Neuronal stem cell (in vitro differentiated cells): ENCODE measurements at regions not wholly inside any gene's neighbourhood (a gene's known extent, or its start where the extent isn't known, plus 50 kb on each side); places are given as distances from the start of the nearest gene placed in this dataset.

Source experiments
- DNase-seq: peaks from one replicate; pipeline ENCODE4 v3.0.0-alpha.2; 2013; ENCODE audit warnings: low spot score
- H2AFZ ChIP-seq: one replicate; pipeline ENCODE4 v1.6.1; 2013; ENCODE audit warnings: mild to moderate bottlenecking, low read length, inconsistent platforms
- H2AK5ac ChIP-seq: 2 replicates; pipeline ENCODE4 v1.6.1; 2013; ENCODE audit warnings: low read depth, mild to moderate bottlenecking, inconsistent platforms, low read length, moderate library complexity, mixed read lengths
- H2BK120ac ChIP-seq: 2 replicates; pipeline ENCODE4 v1.6.1; 2013; ENCODE audit warnings: low read depth, mild to moderate bottlenecking, inconsistent platforms, low read length, moderate library complexity, mixed read lengths
- H2BK12ac ChIP-seq: one replicate; pipeline ENCODE4 v1.6.1; 2013; ENCODE audit warnings: low read length, inconsistent platforms
- H2BK15ac ChIP-seq: 2 replicates; pipeline ENCODE4 v1.6.1; 2013; ENCODE audit warnings: mild to moderate bottlenecking, low read length, inconsistent platforms, mixed read lengths
- H2BK5ac ChIP-seq: one replicate; pipeline ENCODE4 v1.6.1; 2013; ENCODE audit warnings: inconsistent platforms, mild to moderate bottlenecking, low read length, moderate library complexity
- H3K14ac ChIP-seq: one replicate; pipeline ENCODE4 v1.6.1; 2013; ENCODE audit warnings: low read length, inconsistent platforms
- H3K18ac ChIP-seq: 2 replicates; pipeline ENCODE4 v1.6.1; 2013; ENCODE audit warnings: low read length, inconsistent platforms
- H3K23ac ChIP-seq: 2 replicates; pipeline ENCODE4 v1.6.1; 2013; ENCODE audit warnings: low read depth, mild to moderate bottlenecking, mixed read lengths, low read length, inconsistent platforms; ENCODE audit not compliant: poor library complexity
- H3K27ac ChIP-seq: replicated peaks from 3 replicates; pipeline ENCODE4 v1.5.1; 2013; ENCODE audit warnings: low read length, inconsistent platforms
- H3K27me3 ChIP-seq, 3 experiments: 2 replicates each; pipeline ENCODE4 v1.6.1; 2013; ENCODE audit warnings: low read length in 3 of 3, mild to moderate bottlenecking in 2 of 3, inconsistent platforms in 1 of 3, low read depth in 1 of 3, mixed read lengths in 1 of 3, moderate library complexity in 1 of 3; ENCODE audit not compliant: control insufficient read depth in 3 of 3, insufficient read depth in 3 of 3
- H3K36me3 ChIP-seq, 2 donors: replicated peaks in 1 of 2; 2 replicates each; pipeline ENCODE4 v1.6.1; 2013; ENCODE audit warnings: low read length in 2 of 2; ENCODE audit not compliant: control insufficient read depth in 2 of 2, insufficient read depth in 2 of 2
- H3K4ac ChIP-seq: 2 replicates; pipeline ENCODE4 v1.6.1; 2013; ENCODE audit warnings: inconsistent platforms, mild to moderate bottlenecking, low read length, moderate library complexity
- H3K4me1 ChIP-seq, 2 donors: 1 replicate in 1 of 2; 2 replicates in 1 of 2; pipeline ENCODE4 v1.6.1; 2013; ENCODE audit warnings: low read length in 2 of 2, low read depth in 1 of 2; ENCODE audit not compliant: control insufficient read depth in 2 of 2, insufficient read depth in 1 of 2
- H3K4me2 ChIP-seq: one replicate; pipeline ENCODE4 v1.6.1; 2013; ENCODE audit warnings: mild to moderate bottlenecking, low read length, inconsistent platforms; ENCODE audit not compliant: insufficient read depth, poor library complexity, severe bottlenecking
- H3K4me3 ChIP-seq, 2 donors: 2 replicates each; pipeline ENCODE4 v1.5.1; 2013; ENCODE audit warnings: low read length in 2 of 2, mild to moderate bottlenecking in 2 of 2, inconsistent platforms in 1 of 2, moderate library complexity in 1 of 2
- H3K79me1 ChIP-seq: one replicate; pipeline ENCODE4 v1.6.1; 2013; ENCODE audit warnings: low read depth, mild to moderate bottlenecking, inconsistent platforms, low read length, moderate library complexity
- H3K9ac ChIP-seq: one replicate; pipeline ENCODE4 v1.6.1; 2013; ENCODE audit warnings: mild to moderate bottlenecking, low read depth, low read length, inconsistent platforms; ENCODE audit not compliant: poor library complexity
- H3K9me3 ChIP-seq, 2 donors: replicated peaks in 1 of 2; 2 replicates each; pipeline versions ENCODE3 to v1.6.1; 2013; ENCODE audit warnings: low read length in 2 of 2, mild to moderate bottlenecking in 2 of 2, inconsistent platforms in 1 of 2, low read depth in 1 of 2, mixed read lengths in 1 of 2, moderate library complexity in 1 of 2; ENCODE audit not compliant: control insufficient read depth in 2 of 2, insufficient read depth in 1 of 2
- H4K8ac ChIP-seq: one replicate; pipeline ENCODE4 v1.6.1; 2013; ENCODE audit warnings: low read depth, mild to moderate bottlenecking, inconsistent platforms, low read length, moderate library complexity
- H4K91ac ChIP-seq: one replicate; pipeline ENCODE4 v1.6.1; 2013; ENCODE audit warnings: low read length, low read depth, mild to moderate bottlenecking, inconsistent platforms; ENCODE audit not compliant: poor library complexity
- WGBS, 2 donors: extraction: QIAGEN DNeasy Blood & Tissue Kit; methylation state at CpG; one replicate each; pipeline ENCODE4 v1.1.7; 2013; ENCODE audit warnings: missing lambda C conversion rate in 2 of 2, mixed read lengths in 1 of 2; ENCODE audit not compliant: insufficient read length in 2 of 2, insufficient replicate concordance in 1 of 2; ENCODE audit errors: extremely low coverage in 2 of 2; 5-methylcytosine and 5-hydroxymethylcytosine counted together

- no peak overlapping the region for H3K4ac ChIP-seq
- peak overlapping the region; percentile 26 for H2BK15ac ChIP-seq
- no peak overlapping the region for H2AFZ ChIP-seq
- H3K4me3 ChIP-seq = no peak overlapping the region
- H2BK12ac ChIP-seq = peak overlapping the region; percentile 58
- no peak overlapping the region for H4K91ac ChIP-seq
- H3K27me3 ChIP-seq = no peaks in the 10 kb centered on the region
- peak overlapping the region; percentile 87 for H2AK5ac ChIP-seq
- H3K9me3 ChIP-seq = peaks cover 0 to 2% of the 10 kb centered on the region in 2 donors
- H3K4me1 ChIP-seq = peaks cover 4 to 10% of the 10 kb centered on the region in 2 donors
- no peak overlapping the region for H4K8ac ChIP-seq
- WGBS, 2 donors = no CpG with 5 or more reads among the region's 7 CpGs
- no peak overlapping the region for H2BK120ac ChIP-seq
- no peak overlapping the region for H3K4me2 ChIP-seq
- no peak overlapping the region for H3K9ac ChIP-seq
- H3K18ac ChIP-seq = peak overlapping the region; percentile 83
- H3K23ac ChIP-seq = no peak overlapping the region
- H3K36me3 ChIP-seq = no peaks in the 10 kb centered on the region
- no peak overlapping the region for H3K27ac ChIP-seq
- no peak for DNase-seq
- no peaks in the 10 kb centered on the region for H3K79me1 ChIP-seq
- peak overlapping the region; percentile 40 for H3K14ac ChIP-seq
- H2BK5ac ChIP-seq = peak overlapping the region; percentile 47
These were observed 176.5 kb upstream of the COPS8 start for GRCh38 chr2:236909193-236909504.

GRCh38 chr2:236909802-236910201 lies 175.9 kb upstream of the COPS8 start:
- H3K14ac ChIP-seq = no peak overlapping the region
- no peak overlapping the region for H3K4ac ChIP-seq
- H2AK5ac ChIP-seq = peak overlapping the region; percentile 20
- H3K18ac ChIP-seq = peak overlapping the region; percentile 87
- no peak overlapping the region for H4K91ac ChIP-seq
- no peak overlapping the region for H2AFZ ChIP-seq
- H3K9me3 ChIP-seq = peaks cover 0 to 2% of the 10 kb centered on the region in 2 donors
- H3K4me3 ChIP-seq = peak overlapping the region in 1 of 2 donors; percentile 47
- H3K27me3 ChIP-seq = no peaks in the 10 kb centered on the region
- H3K23ac ChIP-seq = peak overlapping the region; percentile 78
- H3K27ac ChIP-seq = no peak overlapping the region
- H3K9ac ChIP-seq = no peak overlapping the region
- H2BK15ac ChIP-seq = peak overlapping the region; percentile 26
- H2BK5ac ChIP-seq = peak overlapping the region; percentile 47
- no peak overlapping the region for H2BK120ac ChIP-seq
- H3K4me2 ChIP-seq = no peak overlapping the region
- no peak for DNase-seq
- WGBS, 2 donors = no CpG with 5 or more reads among the region's 7 CpGs
- no peaks in the 10 kb centered on the region for H3K36me3 ChIP-seq
- H3K79me1 ChIP-seq = no peaks in the 10 kb centered on the region
- peaks cover 2 to 15% of the 10 kb centered on the region in 2 donors for H3K4me1 ChIP-seq
- peak overlapping the region; percentile 100 for H4K8ac ChIP-seq
- peak overlapping the region; percentile 63 for H2BK12ac ChIP-seq

GRCh38 chr2:236910781-236911495 lies 174.8 kb upstream of the COPS8 start:
- Histone ChIP-seq H3K27me3 (no peaks in the 10 kb centered on the region), H2BK120ac (no peak overlapping the region), H2BK12ac (no peak overlapping the region), H2AK5ac (no peak overlapping the region), H3K9me3 (peaks cover 0 to 2% of the 10 kb centered on the region in 2 donors), H4K8ac (no peak overlapping the region), H3K27ac (no peak overlapping the region), H3K14ac (no peak overlapping the region), H3K23ac (no peak overlapping the region), H2AFZ (no peak overlapping the region), H3K4ac (no peak overlapping the region), H3K4me1 (peaks cover 2 to 26% of the 10 kb centered on the region in 2 donors), H3K18ac (no peak overlapping the region), H3K4me3 (no peak overlapping the region), H2BK5ac (no peak overlapping the region), H3K9ac (no peak overlapping the region), H2BK15ac (no peak overlapping the region), H4K91ac (no peak overlapping the region), H3K79me1 (no peaks in the 10 kb centered on the region), H3K4me2 (no peak overlapping the region), H3K36me3 (no peaks in the 10 kb centered on the region)
- no peak for DNase-seq
- WGBS, 2 donors = no CpG with 5 or more reads among the region's 14 CpGs

GRCh38 chr2:236912326-236913120 lies 173.2 kb upstream of the COPS8 start:
- Histone ChIP-seq H3K23ac (no peak overlapping the region), H2AFZ (no peak overlapping the region), H4K91ac (no peak overlapping the region), H3K18ac (peak overlapping the region; percentile 54), H3K4ac (no peak overlapping the region), H3K9me3 (peaks cover 0 to 2% of the 10 kb centered on the region in 2 donors), H2BK12ac (no peak overlapping the region), H3K36me3 (no peaks in the 10 kb centered on the region), H3K9ac (no peak overlapping the region), H3K4me2 (no peak overlapping the region), H2BK15ac (peak overlapping the region; percentile 34), H4K8ac (no peak overlapping the region), H3K27me3 (no peaks in the 10 kb centered on the region), H3K14ac (no peak overlapping the region), H3K4me3 (no peak overlapping the region), H2AK5ac (no peak overlapping the region), H3K27ac (no peak overlapping the region), H2BK120ac (no peak overlapping the region), H3K4me1 (peaks cover 5 to 34% of the 10 kb centered on the region in 2 donors), H2BK5ac (no peak overlapping the region), H3K79me1 (no peaks in the 10 kb centered on the region)
- 100% methylated on average over 1 of the region's 18 CpGs; no CpG with 5 or more reads in 1 of the 2 donors for WGBS, 2 donors
- DNase-seq = no peak
